ENCODE measurements at regions not wholly inside any gene's neighbourhood (a gene's known extent, or its start where the extent isn't known, plus 50 kb on each side); places are given as distances from the start of the nearest gene placed in this dataset.

GRCh38 chr3:139778682-139779233, 101.0 kb upstream of the NMNAT3 start:
- H3K9ac ChIP-seq (ENCODE audit: low read depth, low read length), result no peak overlapping the region
- H3K4me3 ChIP-seq (ENCODE audit: low read length), result no peak overlapping the region
- H3K27ac ChIP-seq (ENCODE audit: low read depth, low read length), result no peak overlapping the region
- H3K4me1 ChIP-seq (ENCODE audit: insufficient read depth, low read length), result peaks cover 13% of the 10 kb centered on the region
- H3K27me3 ChIP-seq (ENCODE audit: insufficient read depth, low read length), result no peaks in the 10 kb centered on the region
- 90% methylated on average over 10 of the region's 10 CpGs for WGBS
- H3K9me3 ChIP-seq (ENCODE audit: insufficient read depth, low read depth, low read length), result no peaks in the 10 kb centered on the region
- H3K36me3 ChIP-seq (ENCODE audit: insufficient read depth, low read length), result no peaks in the 10 kb centered on the region

GRCh38 chr3:139774560-139775302, 97.0 kb upstream of the NMNAT3 start:
- H3K4me1 ChIP-seq (ENCODE audit: insufficient read depth, low read length), result peaks cover 13% of the 10 kb centered on the region
- no peak overlapping the region for H3K4me3 ChIP-seq (ENCODE audit: low read length)
- H3K27ac ChIP-seq (ENCODE audit: low read depth, low read length), result peak overlapping the region; percentile 62
- WGBS, result 45% methylated on average over 5 of the region's 7 CpGs
- H3K9me3 ChIP-seq (ENCODE audit: insufficient read depth, low read depth, low read length), result no peaks in the 10 kb centered on the region
- no peaks in the 10 kb centered on the region for H3K36me3 ChIP-seq (ENCODE audit: insufficient read depth, low read length)
- no peaks in the 10 kb centered on the region for H3K27me3 ChIP-seq (ENCODE audit: insufficient read depth, low read length)
- peak overlapping the region; percentile 21; the same call in 1 of the 2 replicates for H3K9ac ChIP-seq (ENCODE audit: low read depth, low read length)

GRCh38 chr3:139772539-139773500, 95.0 kb upstream of the NMNAT3 start:
- Histone ChIP-seq H3K9ac (ENCODE audit: low read depth, low read length) (no peak overlapping the region), H3K27ac (ENCODE audit: low read depth, low read length) (no peak overlapping the region), H3K9me3 (ENCODE audit: insufficient read depth, low read depth, low read length) (no peaks in the 10 kb centered on the region), H3K4me3 (ENCODE audit: low read length) (no peak overlapping the region), H3K36me3 (ENCODE audit: insufficient read depth, low read length) (no peaks in the 10 kb centered on the region), H3K27me3 (ENCODE audit: insufficient read depth, low read length) (no peaks in the 10 kb centered on the region), H3K4me1 (ENCODE audit: insufficient read depth, low read length) (peaks cover 13% of the 10 kb centered on the region)
- 83% methylated on average over 7 of the region's 7 CpGs for WGBS

- H3K27ac ChIP-seq (ENCODE audit: low read depth, low read length), result no peak overlapping the region
- no peak overlapping the region for H3K9ac ChIP-seq (ENCODE audit: low read depth, low read length)
- WGBS, result 86% methylated on average over 2 of the region's 2 CpGs
- H3K36me3 ChIP-seq (ENCODE audit: insufficient read depth, low read length), result no peaks in the 10 kb centered on the region
- no peaks in the 10 kb centered on the region for H3K27me3 ChIP-seq (ENCODE audit: insufficient read depth, low read length)
- peaks cover 13% of the 10 kb centered on the region for H3K4me1 ChIP-seq (ENCODE audit: insufficient read depth, low read length)
- no peaks in the 10 kb centered on the region for H3K9me3 ChIP-seq (ENCODE audit: insufficient read depth, low read depth, low read length)
- H3K4me3 ChIP-seq (ENCODE audit: low read length), result no peak overlapping the region
Measured at GRCh38 chr3:139771331-139771730, 93.6 kb upstream of the NMNAT3 start.

GRCh38 chr3:139770577-139770976, 92.8 kb upstream of the NMNAT3 start:
- H3K9ac ChIP-seq (ENCODE audit: low read depth, low read length), result no peak overlapping the region
- no peaks in the 10 kb centered on the region for H3K9me3 ChIP-seq (ENCODE audit: insufficient read depth, low read depth, low read length)
- H3K36me3 ChIP-seq (ENCODE audit: insufficient read depth, low read length), result no peaks in the 10 kb centered on the region
- WGBS, result 86% methylated on average over 6 of the region's 7 CpGs
- no peak overlapping the region for H3K27ac ChIP-seq (ENCODE audit: low read depth, low read length)
- H3K4me3 ChIP-seq (ENCODE audit: low read length), result no peak overlapping the region
- no peaks in the 10 kb centered on the region for H3K27me3 ChIP-seq (ENCODE audit: insufficient read depth, low read length)
- H3K4me1 ChIP-seq (ENCODE audit: insufficient read depth, low read length), result peaks cover 13% of the 10 kb centered on the region

GRCh38 chr3:139769796-139770195, 92.0 kb upstream of the NMNAT3 start:
- WGBS, result 94% methylated on average over 4 of the region's 4 CpGs
- no peak overlapping the region for H3K9ac ChIP-seq (ENCODE audit: low read depth, low read length)
- H3K36me3 ChIP-seq (ENCODE audit: insufficient read depth, low read length), result no peaks in the 10 kb centered on the region
- H3K9me3 ChIP-seq (ENCODE audit: insufficient read depth, low read depth, low read length), result no peaks in the 10 kb centered on the region
- H3K27ac ChIP-seq (ENCODE audit: low read depth, low read length), result no peak overlapping the region
- H3K27me3 ChIP-seq (ENCODE audit: insufficient read depth, low read length), result no peaks in the 10 kb centered on the region
- H3K4me3 ChIP-seq (ENCODE audit: low read length), result no peak overlapping the region
- peaks cover 11% of the 10 kb centered on the region for H3K4me1 ChIP-seq (ENCODE audit: insufficient read depth, low read length)

GRCh38 chr3:139764936-139765335, 87.2 kb upstream of the NMNAT3 start:
- WGBS, result 95% methylated on average over 3 of the region's 3 CpGs
- Histone ChIP-seq H3K9ac (ENCODE audit: low read depth, low read length) (no peak overlapping the region), H3K4me3 (ENCODE audit: low read length) (no peak overlapping the region), H3K4me1 (ENCODE audit: insufficient read depth, low read length) (no peaks in the 10 kb centered on the region), H3K27ac (ENCODE audit: low read depth, low read length) (no peak overlapping the region), H3K9me3 (ENCODE audit: insufficient read depth, low read depth, low read length) (no peaks in the 10 kb centered on the region), H3K36me3 (ENCODE audit: insufficient read depth, low read length) (no peaks in the 10 kb centered on the region), H3K27me3 (ENCODE audit: insufficient read depth, low read length) (no peaks in the 10 kb centered on the region)

GRCh38 chr3:139764069-139764905, 86.5 kb upstream of the NMNAT3 start:
- Histone ChIP-seq H3K4me1 (ENCODE audit: insufficient read depth, low read length) (no peaks in the 10 kb centered on the region), H3K36me3 (ENCODE audit: insufficient read depth, low read length) (no peaks in the 10 kb centered on the region), H3K27me3 (ENCODE audit: insufficient read depth, low read length) (no peaks in the 10 kb centered on the region), H3K4me3 (ENCODE audit: low read length) (no peak overlapping the region), H3K27ac (ENCODE audit: low read depth, low read length) (no peak overlapping the region), H3K9me3 (ENCODE audit: insufficient read depth, low read depth, low read length) (no peaks in the 10 kb centered on the region), H3K9ac (ENCODE audit: low read depth, low read length) (no peak overlapping the region)
- 89% methylated on average over 7 of the region's 7 CpGs for WGBS

- 92% methylated on average over 9 of the region's 9 CpGs for WGBS
- no peak overlapping the region for H3K27ac ChIP-seq (ENCODE audit: low read depth, low read length)
- H3K4me1 ChIP-seq (ENCODE audit: insufficient read depth, low read length), result no peaks in the 10 kb centered on the region
Measured at GRCh38 chr3:139762302-139762701, 84.5 kb upstream of the NMNAT3 start.

GRCh38 chr3:139759470-139759869, 81.7 kb upstream of the NMNAT3 start:
- H3K36me3 ChIP-seq (ENCODE audit: insufficient read depth, low read length), result no peaks in the 10 kb centered on the region
- no peaks in the 10 kb centered on the region for H3K9me3 ChIP-seq (ENCODE audit: insufficient read depth, low read depth, low read length)
- no peak overlapping the region for H3K4me3 ChIP-seq (ENCODE audit: low read length)
- no peak overlapping the region for H3K9ac ChIP-seq (ENCODE audit: low read depth, low read length)
- H3K27me3 ChIP-seq (ENCODE audit: insufficient read depth, low read length), result no peaks in the 10 kb centered on the region
- no peak overlapping the region for H3K27ac ChIP-seq (ENCODE audit: low read depth, low read length)
- 68% methylated on average over 2 of the region's 2 CpGs for WGBS
- no peaks in the 10 kb centered on the region for H3K4me1 ChIP-seq (ENCODE audit: insufficient read depth, low read length)

More at GRCh38 chr3:139762302-139762701, 84.5 kb upstream of the NMNAT3 start:
- no peaks in the 10 kb centered on the region for H3K27me3 ChIP-seq (ENCODE audit: insufficient read depth, low read length)
- no peak overlapping the region for H3K4me3 ChIP-seq (ENCODE audit: low read length)
- H3K9me3 ChIP-seq (ENCODE audit: insufficient read depth, low read depth, low read length), result no peaks in the 10 kb centered on the region
- no peak overlapping the region for H3K9ac ChIP-seq (ENCODE audit: low read depth, low read length)
- no peaks in the 10 kb centered on the region for H3K36me3 ChIP-seq (ENCODE audit: insufficient read depth, low read length)

Measured in HUES64 (cell line).